ENCODE measurements at regions not wholly inside any gene's neighbourhood (a gene's known extent, or its start where the extent isn't known, plus 50 kb on each side); places are given as distances from the start of the nearest gene placed in this dataset.

DNA sequence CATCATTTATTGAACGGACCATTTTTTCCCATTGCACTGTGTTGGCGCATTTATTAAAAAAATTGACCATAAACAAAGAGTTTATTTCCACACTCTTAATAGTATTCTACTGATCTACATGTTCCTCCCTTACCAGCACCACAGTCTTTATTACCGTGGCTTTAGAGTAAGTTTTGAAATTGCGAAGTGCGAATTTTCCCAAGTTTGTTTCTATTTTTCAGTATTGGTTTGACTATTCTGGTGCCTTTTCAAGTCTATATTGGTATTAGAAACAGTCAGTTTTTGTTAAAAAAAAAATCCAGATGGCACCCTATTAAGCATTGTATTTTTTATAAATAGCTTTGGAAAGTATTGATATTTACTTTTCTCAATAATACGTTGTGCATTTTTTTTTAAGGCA is 795.1 kb upstream of the HS6ST1 start (continued):
- TF ChIP-seq PURB (CRISPR knock-in tag; IDR thresholded peaks at IDR 0.05; ENCODE audit: low read depth) (no peak), E2F3 (CRISPR knock-in tag; IDR thresholded peaks at IDR 0.05) (no peak), ZNF121 (CRISPR knock-in tag; conservative IDR thresholded peaks at IDR 0.05) (no peak)
- TF ChIP-seq, protein P1, sequence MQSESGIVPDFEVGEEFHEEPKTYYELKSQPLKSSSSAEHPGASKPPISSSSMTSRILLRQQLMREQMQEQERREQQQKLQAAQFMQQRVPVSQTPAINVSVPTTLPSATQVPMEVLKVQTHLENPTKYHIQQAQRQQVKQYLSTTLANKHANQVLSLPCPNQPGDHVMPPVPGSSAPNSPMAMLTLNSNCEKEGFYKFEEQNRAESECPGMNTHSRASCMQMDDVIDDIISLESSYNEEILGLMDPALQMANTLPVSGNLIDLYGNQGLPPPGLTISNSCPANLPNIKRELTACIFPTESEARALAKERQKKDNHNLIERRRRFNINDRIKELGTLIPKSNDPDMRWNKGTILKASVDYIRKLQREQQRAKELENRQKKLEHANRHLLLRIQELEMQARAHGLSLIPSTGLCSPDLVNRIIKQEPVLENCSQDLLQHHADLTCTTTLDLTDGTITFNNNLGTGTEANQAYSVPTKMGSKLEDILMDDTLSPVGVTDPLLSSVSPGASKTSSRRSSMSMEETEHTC (IDR thresholded peaks at IDR 0.05) = no peak
- TF ChIP-seq, protein P2, sequence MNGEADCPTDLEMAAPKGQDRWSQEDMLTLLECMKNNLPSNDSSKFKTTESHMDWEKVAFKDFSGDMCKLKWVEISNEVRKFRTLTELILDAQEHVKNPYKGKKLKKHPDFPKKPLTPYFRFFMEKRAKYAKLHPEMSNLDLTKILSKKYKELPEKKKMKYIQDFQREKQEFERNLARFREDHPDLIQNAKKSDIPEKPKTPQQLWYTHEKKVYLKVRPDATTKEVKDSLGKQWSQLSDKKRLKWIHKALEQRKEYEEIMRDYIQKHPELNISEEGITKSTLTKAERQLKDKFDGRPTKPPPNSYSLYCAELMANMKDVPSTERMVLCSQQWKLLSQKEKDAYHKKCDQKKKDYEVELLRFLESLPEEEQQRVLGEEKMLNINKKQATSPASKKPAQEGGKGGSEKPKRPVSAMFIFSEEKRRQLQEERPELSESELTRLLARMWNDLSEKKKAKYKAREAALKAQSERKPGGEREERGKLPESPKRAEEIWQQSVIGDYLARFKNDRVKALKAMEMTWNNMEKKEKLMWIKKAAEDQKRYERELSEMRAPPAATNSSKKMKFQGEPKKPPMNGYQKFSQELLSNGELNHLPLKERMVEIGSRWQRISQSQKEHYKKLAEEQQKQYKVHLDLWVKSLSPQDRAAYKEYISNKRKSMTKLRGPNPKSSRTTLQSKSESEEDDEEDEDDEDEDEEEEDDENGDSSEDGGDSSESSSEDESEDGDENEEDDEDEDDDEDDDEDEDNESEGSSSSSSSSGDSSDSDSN (IDR thresholded peaks at IDR 0.05; ENCODE audit: borderline replicate concordance in 1 of 2, low read depth in 2 of 2, low read length in 2 of 2) = no peak
- TF ChIP-seq, protein P3, sequence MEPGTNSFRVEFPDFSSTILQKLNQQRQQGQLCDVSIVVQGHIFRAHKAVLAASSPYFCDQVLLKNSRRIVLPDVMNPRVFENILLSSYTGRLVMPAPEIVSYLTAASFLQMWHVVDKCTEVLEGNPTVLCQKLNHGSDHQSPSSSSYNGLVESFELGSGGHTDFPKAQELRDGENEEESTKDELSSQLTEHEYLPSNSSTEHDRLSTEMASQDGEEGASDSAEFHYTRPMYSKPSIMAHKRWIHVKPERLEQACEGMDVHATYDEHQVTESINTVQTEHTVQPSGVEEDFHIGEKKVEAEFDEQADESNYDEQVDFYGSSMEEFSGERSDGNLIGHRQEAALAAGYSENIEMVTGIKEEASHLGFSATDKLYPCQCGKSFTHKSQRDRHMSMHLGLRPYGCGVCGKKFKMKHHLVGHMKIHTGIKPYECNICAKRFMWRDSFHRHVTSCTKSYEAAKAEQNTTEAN (CRISPR knock-in tag; IDR thresholded peaks at IDR 0.05) = no peak

DNA sequence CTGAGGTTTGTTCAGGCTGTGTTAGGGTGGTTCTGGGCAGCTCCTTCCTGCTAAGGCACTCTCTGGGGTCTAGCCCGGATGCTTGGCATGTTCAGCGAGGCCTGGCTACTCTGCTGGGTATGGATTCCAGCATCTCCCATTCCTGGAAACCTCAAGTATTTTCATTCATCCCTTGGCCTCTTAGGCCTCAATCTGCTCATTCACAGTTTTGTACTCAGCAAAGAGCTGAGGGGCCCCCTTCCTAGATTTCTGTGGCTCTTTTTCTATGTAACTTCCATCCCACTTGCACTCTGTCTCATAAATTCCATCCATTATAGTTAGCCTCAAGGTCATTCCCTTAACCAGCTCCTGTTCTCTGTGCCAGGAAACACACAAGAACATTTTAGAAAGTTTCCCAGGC is 798.8 kb upstream of the HS6ST1 start:
- H3K9me3 ChIP-seq (replicated peaks; ENCODE audit: control insufficient read depth, insufficient read depth, low read depth, low read length) = no peaks in the 10 kb centered on the region
- H2AFZ ChIP-seq (ENCODE audit: low read depth, low read length) = no peak overlapping the region
- H3K36me3 ChIP-seq (ENCODE audit: control insufficient read depth, insufficient read depth, low read length) = no peaks in the 10 kb centered on the region
- 0% methylated on average over 2 of the region's 2 CpGs for WGBS (ENCODE audit: insufficient coverage, low coverage, missing lambda C conversion rate)
- H3K27ac ChIP-seq (ENCODE audit: extremely low read depth, low read depth, low read length) = no peak overlapping the region
- no TSS peak for BruUV-seq (replicated peaks)
- no peak for FAIRE-seq
- POLR2A ChIA-PET = interaction anchor here (0.7 kb wide), 1 partner anchor 29 kb away, joined by 3 read pairs; no protein-coding TSS in a partner anchor
- TF ChIP-seq ZNF778 (CRISPR knock-in tag; IDR thresholded peaks at IDR 0.05) = no peak
- TF ChIP-seq KLF13 (tag; IDR thresholded peaks at IDR 0.05; ENCODE audit: borderline replicate concordance, low read depth) = no peak
- TF ChIP-seq ZNF274 (IDR thresholded peaks at IDR 0.05; ENCODE audit: borderline replicate concordance, low read depth, low read length) = no peak
- TF ChIP-seq, protein P4, sequence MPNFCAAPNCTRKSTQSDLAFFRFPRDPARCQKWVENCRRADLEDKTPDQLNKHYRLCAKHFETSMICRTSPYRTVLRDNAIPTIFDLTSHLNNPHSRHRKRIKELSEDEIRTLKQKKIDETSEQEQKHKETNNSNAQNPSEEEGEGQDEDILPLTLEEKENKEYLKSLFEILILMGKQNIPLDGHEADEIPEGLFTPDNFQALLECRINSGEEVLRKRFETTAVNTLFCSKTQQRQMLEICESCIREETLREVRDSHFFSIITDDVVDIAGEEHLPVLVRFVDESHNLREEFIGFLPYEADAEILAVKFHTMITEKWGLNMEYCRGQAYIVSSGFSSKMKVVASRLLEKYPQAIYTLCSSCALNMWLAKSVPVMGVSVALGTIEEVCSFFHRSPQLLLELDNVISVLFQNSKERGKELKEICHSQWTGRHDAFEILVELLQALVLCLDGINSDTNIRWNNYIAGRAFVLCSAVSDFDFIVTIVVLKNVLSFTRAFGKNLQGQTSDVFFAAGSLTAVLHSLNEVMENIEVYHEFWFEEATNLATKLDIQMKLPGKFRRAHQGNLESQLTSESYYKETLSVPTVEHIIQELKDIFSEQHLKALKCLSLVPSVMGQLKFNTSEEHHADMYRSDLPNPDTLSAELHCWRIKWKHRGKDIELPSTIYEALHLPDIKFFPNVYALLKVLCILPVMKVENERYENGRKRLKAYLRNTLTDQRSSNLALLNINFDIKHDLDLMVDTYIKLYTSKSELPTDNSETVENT (CRISPR knock-in tag; IDR thresholded peaks at IDR 0.05) = no peak
- TF ChIP-seq, protein P5, sequence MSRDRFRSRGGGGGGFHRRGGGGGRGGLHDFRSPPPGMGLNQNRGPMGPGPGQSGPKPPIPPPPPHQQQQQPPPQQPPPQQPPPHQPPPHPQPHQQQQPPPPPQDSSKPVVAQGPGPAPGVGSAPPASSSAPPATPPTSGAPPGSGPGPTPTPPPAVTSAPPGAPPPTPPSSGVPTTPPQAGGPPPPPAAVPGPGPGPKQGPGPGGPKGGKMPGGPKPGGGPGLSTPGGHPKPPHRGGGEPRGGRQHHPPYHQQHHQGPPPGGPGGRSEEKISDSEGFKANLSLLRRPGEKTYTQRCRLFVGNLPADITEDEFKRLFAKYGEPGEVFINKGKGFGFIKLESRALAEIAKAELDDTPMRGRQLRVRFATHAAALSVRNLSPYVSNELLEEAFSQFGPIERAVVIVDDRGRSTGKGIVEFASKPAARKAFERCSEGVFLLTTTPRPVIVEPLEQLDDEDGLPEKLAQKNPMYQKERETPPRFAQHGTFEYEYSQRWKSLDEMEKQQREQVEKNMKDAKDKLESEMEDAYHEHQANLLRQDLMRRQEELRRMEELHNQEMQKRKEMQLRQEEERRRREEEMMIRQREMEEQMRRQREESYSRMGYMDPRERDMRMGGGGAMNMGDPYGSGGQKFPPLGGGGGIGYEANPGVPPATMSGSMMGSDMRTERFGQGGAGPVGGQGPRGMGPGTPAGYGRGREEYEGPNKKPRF (IDR thresholded peaks at IDR 0.05; ENCODE audit: low read depth, low read length) = no peak
- no peak for TF ChIP-seq ZNF785 (CRISPR knock-in tag; IDR thresholded peaks at IDR 0.05)
- no peaks in the 10 kb centered on the region for H3K4me1 ChIP-seq (replicated peaks in 1 of 2; ENCODE audit: control insufficient read depth in 2 of 2, insufficient read depth in 2 of 2, low read length in 2 of 2)
- no peak for ATAC-seq
- no peak for DNase-seq (ENCODE audit: extremely low read depth in 1 of 4, low spot score in 3 of 4)
- intact Hi-C loops (cut with micrococcal nuclease) = no loop called here
- no peak overlapping the region for H3K4me2 ChIP-seq (ENCODE audit: insufficient read depth, low read length)
- H3K9me1 ChIP-seq (ENCODE audit: control insufficient read depth, insufficient read depth, low read length) = no peaks in the 10 kb centered on the region
- no peaks in the 10 kb centered on the region for H4K20me1 ChIP-seq (replicated peaks; ENCODE audit: control insufficient read depth, insufficient read depth, low read length)
- H3K4me3 ChIP-seq = no peak overlapping the region
- in situ Hi-C loops (cut with MboI) = no loop called here
- H3K27me3 ChIP-seq (ENCODE audit: control insufficient read depth in 2 of 2, insufficient read depth in 2 of 2, low read length in 2 of 2) = no peaks in the 10 kb centered on the region
- CTCF ChIA-PET (ENCODE audit: low intra/inter-chr PET ratio) = no interaction called here
- H3K9ac ChIP-seq (ENCODE audit: insufficient read depth in 1 of 2, low read depth in 2 of 2, low read length in 2 of 2) = no peak overlapping the region
- H3K79me2 ChIP-seq (ENCODE audit: control insufficient read depth, insufficient read depth, low read length) = no peaks in the 10 kb centered on the region
